ENCODE measurements at regions not wholly inside any gene's neighbourhood (a gene's known extent, or its start where the extent isn't known, plus 50 kb on each side); places are given as distances from the start of the nearest gene placed in this dataset.
A peak's percentile ranks its signal among the peaks of the same experiment; 100 is the strongest.

DNA sequence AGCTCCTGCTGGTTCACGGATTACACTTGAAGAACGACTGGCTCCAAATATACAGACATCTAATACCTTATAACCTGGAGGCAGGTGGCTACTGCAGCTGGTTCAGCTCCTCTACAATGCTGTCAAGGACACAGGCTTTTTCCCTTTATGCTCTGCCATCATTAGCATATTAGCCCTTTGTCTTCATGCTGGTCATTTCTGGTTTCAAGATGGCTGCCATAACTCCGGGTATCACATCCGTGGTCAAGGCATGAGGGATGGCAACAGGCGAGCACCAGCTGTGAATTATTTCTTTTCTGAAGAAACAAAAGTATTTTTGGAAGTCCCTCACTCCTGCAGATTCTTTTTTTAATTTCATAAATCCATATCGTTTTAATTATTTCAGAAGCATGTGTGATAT is 124.3 kb upstream of the MED13 start:
- ChIA-PET CTCF (interaction anchor here (0.7 kb wide), 1 partner anchor 375 kb away, joined by 3 read pairs; no protein-coding TSS in a partner anchor), POLR2A (no interaction called here)
- no peaks in the 10 kb centered on the region for H3K27me3 Mint-ChIP-seq
- H3K9me3 Mint-ChIP-seq: no peaks in the 10 kb centered on the region
- no peak overlapping the region for H3K4me3 Mint-ChIP-seq
- no peaks in the 10 kb centered on the region for H3K4me1 Mint-ChIP-seq
- no peaks in the 10 kb centered on the region for H3K36me3 Mint-ChIP-seq (ENCODE audit: low read depth)
- DNase-seq: no peak
- no peak overlapping the region for H3K27ac Mint-ChIP-seq

DNA sequence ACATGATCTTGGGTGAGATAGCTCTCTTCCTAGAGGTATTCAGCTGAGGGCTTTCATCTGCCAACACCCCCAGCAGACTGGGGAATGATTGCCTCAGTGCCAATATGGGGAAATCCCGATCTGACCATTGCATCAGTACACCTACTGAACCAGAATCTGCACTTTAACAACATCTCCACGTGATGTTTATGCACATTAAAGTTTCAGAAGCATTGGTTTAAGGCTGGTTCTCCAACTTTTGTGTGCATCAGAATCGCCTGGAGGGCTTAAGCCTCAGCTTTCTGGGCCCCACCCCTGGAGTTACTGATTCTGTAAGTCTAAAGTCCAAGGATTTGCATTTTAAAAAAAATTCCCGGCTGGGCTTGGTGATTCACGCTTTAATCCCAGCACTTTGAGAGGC is 123.6 kb upstream of the MED13 start:
- Mint-ChIP-seq H3K4me3 (no peak overlapping the region), H3K27me3 (no peaks in the 10 kb centered on the region), H3K36me3 (ENCODE audit: low read depth) (no peaks in the 10 kb centered on the region), H3K9me3 (no peaks in the 10 kb centered on the region), H3K4me1 (no peaks in the 10 kb centered on the region), H3K27ac (no peak overlapping the region)
- ChIA-PET CTCF (interaction anchor here (1.7 kb wide), 1 partner anchor 9 kb away, joined by 5 read pairs; no protein-coding TSS in a partner anchor), POLR2A (no interaction called here)
- no peak for DNase-seq

DNA sequence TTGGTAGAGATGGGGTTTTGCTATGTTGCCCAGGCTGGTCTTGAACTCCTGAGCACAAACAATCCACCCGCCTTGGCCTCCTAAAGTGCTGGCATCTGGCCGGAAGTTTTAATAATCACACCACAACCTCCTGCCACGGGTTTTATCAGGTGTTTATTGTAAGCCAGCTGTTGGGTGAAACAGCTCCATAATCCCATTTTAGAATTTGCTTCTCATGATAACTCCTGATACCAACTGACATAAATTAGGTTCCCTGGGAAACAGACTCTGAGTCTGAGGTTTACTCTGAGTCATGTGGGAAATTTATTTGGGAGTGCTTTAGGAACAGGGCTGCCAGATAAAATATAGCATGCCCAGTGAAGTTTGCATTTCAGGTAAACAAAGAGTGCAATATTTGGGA is 122.6 kb upstream of the MED13 start:
- Mint-ChIP-seq H3K9me3 (no peaks in the 10 kb centered on the region), H3K4me3 (no peak overlapping the region), H3K4me1 (no peaks in the 10 kb centered on the region), H3K36me3 (ENCODE audit: low read depth) (no peaks in the 10 kb centered on the region), H3K27ac (no peak overlapping the region), H3K27me3 (no peaks in the 10 kb centered on the region)
- POLR2A ChIA-PET: no interaction called here
- DNase-seq: no peak
- CTCF ChIA-PET: interaction anchor here (1.7 kb wide), 1 partner anchor 10 kb away, joined by 5 read pairs; no protein-coding TSS in a partner anchor

DNA sequence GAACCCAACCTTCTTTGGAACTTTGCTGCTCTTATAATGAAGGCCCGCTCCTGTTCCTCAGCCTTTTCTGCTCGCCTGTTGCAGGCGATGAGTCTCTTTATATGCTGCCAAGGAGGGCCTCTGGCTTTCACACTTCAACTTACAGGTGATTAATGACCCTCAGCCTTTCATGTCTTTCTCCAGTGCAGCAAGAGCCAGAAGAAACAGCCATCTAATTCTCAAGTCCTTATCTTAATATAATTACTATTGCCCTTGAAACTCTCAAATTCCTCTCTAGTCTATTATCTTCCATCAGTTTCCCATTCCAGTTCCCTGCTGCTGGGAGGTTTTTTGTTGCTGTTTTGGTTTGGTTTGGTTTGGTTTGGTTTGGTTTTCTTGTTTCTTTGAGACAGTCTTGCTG is 121.8 kb upstream of the MED13 start:
- no peak for DNase-seq
- no peaks in the 10 kb centered on the region for H3K27me3 Mint-ChIP-seq
- ChIA-PET CTCF (no interaction called here), POLR2A (no interaction called here)
- no peak overlapping the region for H3K4me3 Mint-ChIP-seq
- H3K4me1 Mint-ChIP-seq: no peaks in the 10 kb centered on the region
- H3K27ac Mint-ChIP-seq: no peak overlapping the region
- H3K36me3 Mint-ChIP-seq (ENCODE audit: low read depth): no peaks in the 10 kb centered on the region
- no peaks in the 10 kb centered on the region for H3K9me3 Mint-ChIP-seq

DNA sequence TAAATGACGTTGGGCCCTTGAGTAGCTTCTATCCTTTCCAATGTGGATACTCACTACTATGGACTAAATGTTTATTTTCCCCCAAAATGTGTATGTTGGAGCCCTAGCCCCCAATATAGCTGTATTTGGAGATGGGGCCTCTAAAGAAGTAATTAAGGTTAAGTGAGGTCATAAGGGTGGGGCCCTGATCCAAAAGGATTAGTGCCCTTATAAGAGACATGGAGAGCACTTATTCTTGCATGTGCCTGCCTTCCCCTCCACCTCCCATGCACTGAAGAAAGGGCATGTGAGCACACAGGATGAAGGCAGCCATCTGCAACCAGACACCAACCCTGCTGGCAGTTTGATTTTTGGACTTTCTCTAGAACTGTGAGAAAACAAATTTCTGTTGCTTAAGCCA is 115.7 kb upstream of the MED13 start:
- POLR2A ChIA-PET: no interaction called here

DNA sequence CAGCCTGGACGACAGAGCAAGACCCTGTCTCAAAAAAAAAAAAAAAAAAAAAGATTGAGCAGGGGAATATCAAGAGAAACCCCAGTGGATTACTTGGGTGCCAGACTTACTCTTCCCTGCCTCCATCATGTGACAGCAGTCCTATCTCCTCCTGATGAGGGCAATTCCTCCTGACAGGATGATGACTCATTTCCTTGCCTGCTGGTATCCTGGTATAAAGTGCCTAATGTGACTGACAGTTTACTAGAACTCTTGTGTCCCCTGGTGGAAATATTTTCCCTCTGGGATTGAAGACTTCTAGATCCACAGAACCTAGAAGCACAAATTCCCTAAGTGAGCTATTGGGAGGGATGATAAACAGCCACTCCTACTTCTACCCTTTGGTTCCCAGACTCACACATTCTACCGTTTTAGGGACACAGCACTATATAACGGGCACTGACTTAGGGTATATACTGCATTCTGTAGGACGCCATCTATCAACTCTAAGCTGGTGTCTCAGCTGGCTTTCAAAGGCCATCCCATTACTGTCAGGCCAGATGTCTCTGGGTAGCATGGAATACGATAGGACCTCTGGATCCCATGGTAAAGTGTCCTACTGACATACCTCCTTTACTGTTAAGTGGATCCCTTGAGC is 114.6 kb upstream of the MED13 start:
- ChIA-PET POLR2A (no interaction called here), CTCF (no interaction called here)
- Mint-ChIP-seq H3K27ac (no peak overlapping the region), H3K4me1 (no peaks in the 10 kb centered on the region), H3K27me3 (peaks cover 2% of the 10 kb centered on the region), H3K36me3 (ENCODE audit: low read depth) (no peaks in the 10 kb centered on the region), H3K4me3 (no peak overlapping the region), H3K9me3 (peaks cover 7% of the 10 kb centered on the region)
- no peak for DNase-seq

More for the DNA sequence above, 115.7 kb upstream of the MED13 start:
- CTCF ChIA-PET: no interaction called here
- H3K27me3 Mint-ChIP-seq: peaks cover 2% of the 10 kb centered on the region
- no peak for DNase-seq
- H3K4me3 Mint-ChIP-seq: no peak overlapping the region
- no peak overlapping the region for H3K27ac Mint-ChIP-seq
- H3K4me1 Mint-ChIP-seq: no peaks in the 10 kb centered on the region
- no peaks in the 10 kb centered on the region for H3K36me3 Mint-ChIP-seq (ENCODE audit: low read depth)
- peaks cover 7% of the 10 kb centered on the region for H3K9me3 Mint-ChIP-seq

DNA sequence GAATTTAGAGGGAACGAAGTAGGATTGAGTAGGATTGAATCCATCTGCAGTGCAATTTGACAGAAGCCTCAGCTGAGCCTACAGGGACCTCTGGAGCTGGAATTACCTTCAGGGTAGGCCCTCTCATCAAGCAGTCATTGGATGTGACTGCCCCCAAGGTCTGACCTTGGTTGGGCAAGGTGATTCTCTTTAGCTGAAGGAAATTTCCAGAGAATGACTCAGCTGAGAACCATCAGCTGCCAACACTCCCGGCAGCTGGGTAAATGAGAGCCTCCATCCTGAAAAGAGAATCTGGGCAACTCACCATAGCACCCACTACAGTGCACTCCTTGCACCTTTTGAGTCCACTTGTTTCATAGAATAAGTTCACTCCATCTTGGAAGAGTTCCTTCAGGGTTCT is 113.5 kb upstream of the MED13 start:
- Mint-ChIP-seq H3K36me3 (ENCODE audit: low read depth) (no peaks in the 10 kb centered on the region), H3K4me1 (no peaks in the 10 kb centered on the region), H3K4me3 (no peak overlapping the region), H3K9me3 (peaks cover 7% of the 10 kb centered on the region), H3K27ac (no peak overlapping the region), H3K27me3 (peaks cover 2% of the 10 kb centered on the region)
- no peak for DNase-seq
- CTCF ChIA-PET: no interaction called here
- POLR2A ChIA-PET: no interaction called here

DNA sequence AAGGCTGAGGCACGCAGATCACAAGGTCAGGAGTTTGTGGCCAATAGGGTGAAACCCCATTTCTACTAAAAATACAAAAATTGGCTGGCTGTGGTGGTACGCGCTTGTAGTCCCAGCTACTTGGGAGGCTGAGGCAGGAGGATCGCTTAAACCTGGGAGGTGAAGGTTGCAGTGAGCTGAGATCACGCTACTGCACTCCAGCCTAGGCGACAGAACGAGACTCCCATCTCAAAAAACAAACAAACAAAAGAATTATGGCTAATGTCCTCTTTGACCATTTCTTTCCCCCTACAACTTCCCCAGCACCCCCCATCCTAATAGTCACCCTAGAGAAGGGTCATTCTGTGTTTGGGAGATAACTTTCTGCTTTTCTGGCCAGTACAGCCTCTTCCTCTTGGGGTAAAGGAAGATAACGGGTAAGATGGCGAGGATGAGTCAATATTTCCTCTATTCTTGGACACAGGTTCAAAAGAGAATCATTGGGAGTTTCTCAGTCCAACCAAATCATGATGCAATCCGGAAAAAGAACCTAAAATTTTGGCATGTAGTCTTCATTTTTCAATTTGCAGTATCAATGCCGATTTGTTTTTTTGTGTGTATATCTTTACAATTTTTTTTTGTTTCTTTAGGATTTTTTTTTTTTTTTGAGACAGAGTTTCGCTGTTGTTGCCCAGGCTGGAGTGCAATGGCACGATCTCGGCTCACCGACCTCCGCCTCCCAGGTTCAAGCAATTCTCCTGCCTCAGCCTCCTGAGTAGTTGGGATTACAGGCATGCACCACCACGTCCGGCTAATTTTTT is 107.6 kb upstream of the MED13 start:
- CTCF ChIA-PET: no interaction called here
- POLR2A ChIA-PET: no interaction called here
- Mint-ChIP-seq H3K27me3 (peaks cover 7% of the 10 kb centered on the region), H3K36me3 (ENCODE audit: low read depth) (no peaks in the 10 kb centered on the region), H3K27ac (peak overlapping the region; percentile 9), H3K4me3 (no peak overlapping the region), H3K9me3 (no peaks in the 10 kb centered on the region), H3K4me1 (no peaks in the 10 kb centered on the region)
- no peak for DNase-seq

DNA sequence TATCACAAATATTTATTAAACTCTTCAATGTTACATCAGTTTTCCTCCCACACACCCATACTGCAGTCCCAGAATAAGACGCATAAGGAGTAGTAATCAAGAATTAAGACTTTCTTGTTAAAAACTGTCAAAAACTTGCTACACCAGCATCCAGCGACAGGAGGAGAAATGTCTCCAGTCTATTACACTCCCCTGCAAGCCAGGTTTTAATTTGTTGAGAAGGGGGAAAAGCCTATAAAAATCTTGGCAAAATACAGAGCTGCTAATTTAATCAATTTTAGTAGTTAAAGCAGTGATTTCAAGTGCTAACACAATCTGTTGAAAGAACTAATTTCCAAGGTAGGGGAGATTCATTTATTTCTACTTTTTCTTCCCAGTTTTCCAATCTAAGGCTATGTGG is 102.0 kb upstream of the MED13 start:
- H3K9me3 Mint-ChIP-seq: no peaks in the 10 kb centered on the region
- peaks cover 6% of the 10 kb centered on the region for H3K27me3 Mint-ChIP-seq
- DNase-seq: no peak
- ChIA-PET CTCF (no interaction called here), POLR2A (no interaction called here)
- peaks cover 7% of the 10 kb centered on the region for H3K4me1 Mint-ChIP-seq
- H3K36me3 Mint-ChIP-seq (ENCODE audit: low read depth): no peaks in the 10 kb centered on the region
- no peak overlapping the region for H3K4me3 Mint-ChIP-seq
- H3K27ac Mint-ChIP-seq: no peak overlapping the region

DNA sequence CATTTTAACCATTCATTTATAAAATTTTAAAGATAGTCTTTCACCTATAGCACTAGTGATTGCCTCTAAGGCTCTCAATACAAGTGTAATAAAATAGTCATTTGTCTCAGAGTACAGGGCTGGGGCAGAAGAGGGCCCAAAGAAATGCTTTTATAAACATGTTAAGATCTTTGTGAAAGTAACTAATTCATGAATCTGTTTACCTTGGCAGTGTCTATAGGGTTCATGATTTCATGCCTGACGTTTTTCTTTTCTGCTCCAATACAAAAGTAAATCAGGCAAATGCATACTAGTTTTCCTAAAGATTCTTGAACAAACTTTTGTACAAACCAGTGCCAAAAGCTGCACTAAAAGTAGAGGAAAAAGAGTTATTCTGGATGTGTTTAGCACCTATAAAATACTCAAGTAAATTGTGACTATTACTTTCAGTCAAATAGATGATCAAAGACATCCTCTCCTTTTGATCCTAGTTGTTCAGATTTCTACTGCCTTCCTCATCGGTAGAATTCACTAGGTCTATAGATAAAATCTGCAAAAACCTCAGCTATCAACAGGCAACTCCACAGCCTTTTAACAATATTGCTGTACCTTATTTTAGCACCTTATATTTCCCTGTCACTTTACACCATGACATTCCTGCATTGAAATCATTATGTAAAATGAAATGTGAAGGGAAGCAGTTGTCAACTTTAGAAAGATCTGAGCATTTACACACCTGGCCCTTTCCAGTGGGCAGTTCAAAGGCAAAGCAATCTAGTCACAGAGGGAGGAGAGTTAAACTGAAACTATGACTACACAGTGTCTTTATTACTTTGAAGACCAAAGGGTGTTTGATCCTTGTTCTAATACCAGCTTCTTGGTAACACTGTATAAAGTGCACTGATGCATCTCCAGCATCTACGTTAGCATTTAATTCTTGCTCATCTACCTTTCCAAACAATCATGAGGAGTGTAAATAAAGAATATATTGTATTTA is 100.0 kb upstream of the MED13 start:
- Mint-ChIP-seq H3K4me3 (no peak overlapping the region), H3K27ac (no peak overlapping the region), H3K4me1 (peaks cover 7% of the 10 kb centered on the region), H3K9me3 (no peaks in the 10 kb centered on the region), H3K36me3 (ENCODE audit: low read depth) (no peaks in the 10 kb centered on the region), H3K27me3 (peaks cover 2% of the 10 kb centered on the region)
- DNase-seq: no peak
- CTCF ChIA-PET: no interaction called here
- POLR2A ChIA-PET: no interaction called here

DNA sequence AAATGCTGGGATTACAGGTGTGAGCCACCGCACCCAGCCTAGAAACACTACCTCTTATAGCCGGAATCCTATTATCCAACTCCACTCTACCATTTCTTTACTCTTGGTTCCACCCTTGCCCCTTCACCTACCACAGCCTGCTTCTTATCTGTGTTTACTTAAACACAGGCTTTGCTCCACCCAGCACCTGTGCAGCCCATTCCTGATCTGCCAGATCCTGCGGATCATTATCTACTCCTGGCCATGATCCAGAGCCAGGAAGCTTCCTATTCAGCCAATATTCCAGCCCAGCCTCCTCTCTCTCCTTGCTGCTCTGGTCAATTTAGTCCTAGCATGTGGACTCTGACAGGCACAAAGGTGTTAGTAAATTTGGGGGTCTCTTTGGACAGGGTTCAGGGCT is 98.8 kb upstream of the MED13 start:
- no peaks in the 10 kb centered on the region for H3K27me3 Mint-ChIP-seq
- no peak overlapping the region for H3K27ac Mint-ChIP-seq
- ChIA-PET POLR2A (interaction anchor here (0.7 kb wide), 1 partner anchor 75 kb away, joined by 3 read pairs; no protein-coding TSS in a partner anchor), CTCF (no interaction called here)
- no peak for DNase-seq
- H3K9me3 Mint-ChIP-seq: no peaks in the 10 kb centered on the region
- H3K36me3 Mint-ChIP-seq (ENCODE audit: low read depth): no peaks in the 10 kb centered on the region
- peaks cover 7% of the 10 kb centered on the region for H3K4me1 Mint-ChIP-seq
- no peak overlapping the region for H3K4me3 Mint-ChIP-seq

DNA sequence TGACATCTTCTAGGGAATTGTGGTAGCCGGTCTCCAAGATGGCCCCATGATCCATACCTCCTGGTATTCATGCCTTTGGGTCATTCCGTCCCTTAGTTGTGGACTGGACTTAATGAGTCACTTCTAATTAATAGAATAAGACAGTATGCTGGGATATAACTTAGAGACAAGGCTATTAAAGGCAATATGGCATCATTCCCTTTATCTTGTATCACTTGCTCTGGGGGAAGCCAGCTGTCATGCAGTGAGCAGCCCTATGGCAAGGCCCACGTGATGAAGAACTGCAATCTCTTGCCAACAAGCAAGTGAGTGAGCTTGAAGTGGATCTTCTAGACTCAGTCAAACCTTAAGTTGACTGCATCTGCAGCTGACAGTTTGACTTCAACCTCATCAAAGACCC is 97.8 kb upstream of the MED13 start:
- no peak for DNase-seq
- Mint-ChIP-seq H3K27me3 (no peaks in the 10 kb centered on the region), H3K4me1 (peaks cover 7% of the 10 kb centered on the region), H3K36me3 (ENCODE audit: low read depth) (no peaks in the 10 kb centered on the region), H3K27ac (no peak overlapping the region), H3K4me3 (no peak overlapping the region), H3K9me3 (no peaks in the 10 kb centered on the region)
- ChIA-PET CTCF (no interaction called here), POLR2A (interaction anchor here (0.7 kb wide), 1 partner anchor 76 kb away, joined by 3 read pairs; no protein-coding TSS in a partner anchor)

Measured in activated CD4-positive, alpha-beta T cell treated with anti-CD3 and anti-CD28 coated beads, Interleukin-2, amount 10 ng/mL, durations not matched to agents 7 days and 5 days (primary cell).